Medulla oblongata (tissue), 1 donor: ENCODE measurements at regions not wholly inside any gene's neighbourhood (a gene's known extent, or its start where the extent isn't known, plus 50 kb on each side); places are given as distances from the start of the nearest gene placed in this dataset.

Source experiments
- DNase-seq: peaks from one replicate; pipeline ENCODE4 v3.0.0-alpha.2; 2015; ENCODE audit errors: extremely low spot score

- DNase-seq, result no peak
Observed at GRCh38 chr22:48112687-48113521, 1350.5 kb downstream of the TBC1D22A start.

GRCh38 chr22:48106715-48107259 is 1344.3 kb downstream of the TBC1D22A start:
- no peak for DNase-seq

DNA sequence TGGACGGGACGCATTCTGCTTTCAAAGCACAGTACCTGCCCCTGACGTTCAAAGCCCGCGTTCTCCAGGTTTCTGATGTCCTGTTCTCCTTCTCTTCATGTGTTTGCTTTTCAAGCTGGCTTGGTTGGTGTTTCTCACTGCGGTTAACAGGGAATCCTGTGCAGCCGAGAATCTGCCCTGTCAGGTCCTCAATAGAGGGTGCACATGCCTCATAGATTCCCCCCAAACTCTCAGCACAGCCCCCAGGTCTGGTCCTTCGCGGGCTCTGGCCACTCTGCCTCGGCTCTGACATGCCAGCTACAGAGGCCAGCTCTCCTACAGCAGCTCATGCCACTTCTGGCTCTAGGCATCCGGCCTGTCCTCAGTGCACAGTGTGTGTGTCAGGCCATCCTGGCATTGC is 1343.8 kb downstream of the TBC1D22A start:
- no peak for DNase-seq

- DNase-seq, result no peak
Observed at GRCh38 chr22:48105259-48105658, 1342.8 kb downstream of the TBC1D22A start.

DNA sequence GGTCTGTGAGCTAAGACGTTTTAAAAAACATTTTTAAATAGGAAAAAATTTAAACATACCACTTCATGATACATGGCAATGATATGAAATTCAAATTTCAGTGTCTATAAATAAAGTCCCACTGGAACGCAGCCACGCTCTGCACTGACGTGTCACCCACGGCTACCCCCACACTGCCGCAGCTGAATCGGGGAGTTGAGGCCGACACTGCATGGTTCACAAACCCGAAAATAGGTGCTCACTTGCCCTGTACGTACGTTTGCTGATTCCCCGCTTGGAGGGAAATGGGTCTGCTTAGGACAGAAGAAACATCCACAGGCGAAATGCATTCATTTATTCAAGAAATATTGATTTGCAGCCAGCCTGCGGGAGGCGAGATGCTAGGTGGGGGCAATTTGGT is 1342.3 kb downstream of the TBC1D22A start:
- no peak for DNase-seq

GRCh38 chr22:48104102-48104738 is 1341.8 kb downstream of the TBC1D22A start:
- no peak for DNase-seq

- no peak for DNase-seq
Observed at GRCh38 chr22:48103126-48103875, 1340.9 kb downstream of the TBC1D22A start.

DNA sequence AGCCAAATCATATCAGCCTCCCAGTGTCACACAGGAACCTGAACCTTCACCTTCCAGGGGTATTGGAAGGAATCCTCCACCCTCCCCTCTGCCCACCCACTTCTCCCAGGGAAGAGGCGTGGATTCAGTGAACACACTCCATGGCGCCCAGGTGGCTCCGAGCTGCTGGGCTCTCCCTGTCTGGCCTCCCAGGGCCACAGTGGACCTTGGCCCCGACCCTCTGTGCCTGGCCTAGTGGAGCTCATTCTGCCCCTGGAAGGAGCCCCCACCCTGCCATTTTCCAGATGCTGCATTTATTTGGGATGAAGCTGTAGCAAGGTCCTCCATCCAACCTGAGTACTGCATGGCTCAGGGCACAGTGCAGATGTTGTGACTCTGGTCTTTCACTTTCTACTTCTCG is 1340.1 kb downstream of the TBC1D22A start:
- no peak for DNase-seq

DNA sequence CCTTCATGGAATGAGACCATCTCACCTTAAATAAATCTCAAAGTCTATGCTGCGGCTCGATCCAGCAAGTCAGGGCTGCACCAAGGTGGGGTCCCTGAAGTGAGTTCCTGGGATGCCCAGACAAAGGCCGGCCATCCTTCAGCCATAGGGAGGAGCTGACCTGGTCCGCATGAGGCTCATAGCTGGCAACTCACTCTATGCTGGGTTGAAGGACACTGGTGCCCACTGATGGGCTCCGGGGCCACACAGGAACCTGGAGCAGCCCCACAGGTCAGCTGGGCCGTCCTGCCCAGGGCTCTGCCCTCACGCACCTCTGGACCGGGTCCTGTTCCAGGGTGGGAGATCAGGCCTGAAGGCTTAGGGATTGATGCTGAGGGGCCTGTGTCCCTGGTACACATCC is 1339.3 kb downstream of the TBC1D22A start:
- DNase-seq, result no peak

GRCh38 chr22:48100685-48101417 is 1338.4 kb downstream of the TBC1D22A start:
- no peak for DNase-seq

- no peak for DNase-seq
Observed at GRCh38 chr22:48099671-48100070, 1337.2 kb downstream of the TBC1D22A start.

- no peak for DNase-seq
Observed at GRCh38 chr22:48099251-48099650, 1336.8 kb downstream of the TBC1D22A start.

- no peak for DNase-seq
Observed at GRCh38 chr22:48098921-48099245, 1336.4 kb downstream of the TBC1D22A start.

DNA sequence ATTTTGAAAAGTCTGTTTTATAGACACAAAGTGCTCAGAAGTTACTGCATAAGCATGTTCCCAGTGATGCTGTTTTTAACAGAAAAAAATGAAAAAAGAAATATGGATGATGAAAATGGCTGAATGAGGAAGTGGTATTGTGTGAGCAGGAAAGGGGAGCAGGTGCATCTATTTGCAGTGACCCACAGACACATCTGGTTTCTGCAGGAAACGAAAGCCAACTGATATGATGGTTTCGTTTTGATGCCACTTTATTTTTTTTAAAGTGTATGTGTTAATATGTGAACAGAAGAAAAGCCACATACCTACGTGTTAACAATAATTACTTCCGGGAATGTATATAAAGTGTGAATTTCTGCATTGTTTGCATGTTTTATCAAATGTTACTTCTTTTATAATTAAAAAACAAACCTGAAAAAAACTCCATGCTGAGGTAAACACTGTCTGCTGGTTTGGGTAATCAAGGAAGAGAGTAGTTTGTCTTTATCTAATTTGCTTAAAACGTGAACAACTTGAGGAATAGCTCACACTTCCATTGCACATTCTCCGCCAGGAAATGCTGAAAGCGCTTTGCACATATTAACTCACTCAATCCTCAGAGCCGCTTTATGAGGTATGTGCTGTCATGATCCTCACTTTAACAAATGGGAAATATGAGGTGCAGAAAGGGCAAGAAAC is 1335.9 kb downstream of the TBC1D22A start:
- DNase-seq, result no peak

DNA sequence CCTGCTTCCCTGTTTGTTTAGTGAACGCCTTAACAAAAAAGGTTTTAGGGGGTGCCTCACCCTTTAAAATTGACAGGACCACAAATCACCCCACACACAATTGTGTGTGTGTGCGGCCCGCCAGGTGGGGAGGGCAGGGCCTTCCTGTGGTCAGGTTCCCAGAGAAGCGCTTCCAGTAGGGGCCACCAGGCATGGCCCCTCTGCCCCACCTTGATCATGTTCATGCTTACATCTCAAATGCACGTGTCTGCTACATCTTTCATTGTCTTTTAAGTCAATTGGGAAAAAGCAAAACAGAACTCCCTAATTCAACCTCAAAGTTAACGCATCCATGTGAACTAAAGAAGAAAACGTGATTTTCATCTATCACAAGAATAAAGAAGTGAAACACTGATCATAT is 1335.3 kb downstream of the TBC1D22A start:
- no peak for DNase-seq

DNA sequence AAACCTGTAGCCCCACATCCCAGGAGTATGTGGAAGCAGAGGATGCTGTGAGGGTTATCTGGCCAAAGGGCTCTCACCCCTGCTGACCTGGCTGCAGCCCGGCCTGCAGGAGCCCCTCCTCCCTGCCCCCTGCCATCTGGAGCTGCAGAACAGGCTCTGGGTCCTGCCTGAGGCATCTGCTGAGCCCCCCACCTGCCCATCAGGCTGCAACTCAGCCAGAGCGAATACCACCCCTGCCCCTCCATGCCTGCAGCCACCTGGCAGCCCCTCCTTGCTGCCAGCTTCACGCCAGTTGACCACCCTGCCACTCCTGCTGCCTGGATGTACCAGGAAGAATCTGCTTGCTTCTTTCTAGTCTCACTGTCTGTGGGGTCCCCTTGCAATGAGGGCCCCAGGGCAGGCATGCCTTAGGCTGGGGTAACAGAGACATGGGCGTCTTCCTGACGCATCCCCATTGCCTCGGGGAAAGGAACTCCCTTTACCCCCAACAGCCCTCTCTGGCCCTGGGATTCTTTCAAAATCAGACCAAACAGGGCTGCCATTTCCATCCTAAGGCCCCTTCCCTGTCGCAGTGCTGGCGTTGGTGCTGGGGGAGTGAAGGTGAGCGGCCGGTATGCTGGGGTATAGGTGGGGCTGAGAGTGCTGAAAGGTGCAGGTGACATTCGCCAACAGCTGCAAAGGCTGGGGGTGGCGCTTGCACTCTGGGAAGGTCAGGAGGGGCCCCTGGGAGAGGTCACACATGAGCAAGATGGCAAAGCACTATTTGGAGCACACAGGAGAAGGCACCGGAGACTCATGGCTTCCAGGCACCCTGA is 1334.6 kb downstream of the TBC1D22A start:
- no peak for DNase-seq

DNA sequence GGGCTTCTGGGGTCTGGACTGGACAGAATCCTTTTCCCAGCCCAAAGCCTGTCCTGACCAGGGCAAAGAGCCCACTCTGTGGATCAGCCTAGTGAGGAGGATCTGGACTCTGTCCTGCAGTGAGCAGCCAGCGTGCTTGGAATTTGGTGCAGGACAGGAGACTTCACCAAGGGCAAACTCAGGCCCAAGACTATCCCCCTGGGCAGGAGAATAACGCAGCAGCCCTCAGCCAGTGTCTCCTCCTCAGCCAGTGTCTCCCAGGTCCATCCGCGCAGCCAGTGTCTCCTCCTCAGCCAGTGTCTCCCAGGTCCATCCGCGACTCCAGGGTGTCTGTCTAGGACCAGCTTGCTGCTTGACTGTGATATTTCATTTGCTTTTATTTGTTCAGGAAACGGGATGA is 1334.0 kb downstream of the TBC1D22A start:
- DNase-seq, result no peak

GRCh38 chr22:48093981-48094380 is 1331.5 kb downstream of the TBC1D22A start:
- no peak for DNase-seq

- DNase-seq, result no peak
Observed at GRCh38 chr22:48092866-48093265, 1330.4 kb downstream of the TBC1D22A start.

DNA sequence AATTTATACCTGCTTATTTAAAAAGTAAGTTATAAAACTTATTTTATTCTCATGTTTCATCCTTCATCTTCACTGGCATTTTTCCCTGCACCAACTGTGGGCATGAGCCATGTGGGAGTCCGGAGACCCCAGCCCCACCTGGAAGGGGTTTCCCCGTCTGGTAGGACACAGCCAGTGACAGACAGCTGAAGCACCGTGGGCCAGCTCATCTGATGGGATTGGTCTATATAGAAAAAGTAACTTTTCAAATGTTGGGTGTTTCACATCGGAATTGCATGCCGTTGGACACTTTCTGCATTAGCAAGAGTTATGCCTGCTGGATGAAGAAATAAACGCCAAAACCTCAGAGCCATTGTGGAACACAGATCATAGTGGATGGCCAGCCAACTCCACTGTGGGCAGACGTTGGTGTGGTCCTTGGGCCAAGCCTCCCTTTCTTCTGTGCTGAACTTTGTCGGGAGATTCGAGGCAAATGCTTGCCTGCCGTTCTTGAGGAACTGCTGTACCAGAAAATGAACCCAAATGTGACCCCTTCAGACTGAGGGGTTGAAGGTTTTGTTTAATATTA is 1329.3 kb downstream of the TBC1D22A start:
- DNase-seq, result no peak
